ENCODE measurements at regions not wholly inside any gene's neighbourhood (a gene's known extent, or its start where the extent isn't known, plus 50 kb on each side); places are given as distances from the start of the nearest gene placed in this dataset.
A peak's percentile ranks its signal among the peaks of the same experiment; 100 is the strongest.
"Not testable (repeated sequence)": the region's sequence is repeated elsewhere in the genome, so short reads cannot be mapped to it uniquely, and the experiment has no call there.

GRCh38 chrX:914206-914605 is 283.6 kb downstream of the SHOX start:
- no peaks in the 10 kb centered on the region for H3K36me3 ChIP-seq
- H3K27ac ChIP-seq, result no peak overlapping the region
- no peaks in the 10 kb centered on the region for H3K27me3 ChIP-seq
- TF ChIP-seq CTCF (IDR thresholded peaks at IDR 0.05), result no peak
- no peak for ATAC-seq
- DNase-seq, result no peak
- no peak for FAIRE-seq
- intact Hi-C loops (cut with DNase I), result no loop called here
- no peaks in the 10 kb centered on the region for H3K9me3 ChIP-seq
- H3K4me1 ChIP-seq, result no peaks in the 10 kb centered on the region
- H3K4me3 ChIP-seq, result no peak overlapping the region

- no peaks in the 10 kb centered on the region for H3K4me1 ChIP-seq
- WGBS, 2 donors, result 53 to 57% methylated on average over 11 of the region's 11 CpGs
- ATAC-seq (no peak), DNase-seq (no peak), FAIRE-seq (no peak)
- TF ChIP-seq CTCF (IDR thresholded peaks at IDR 0.05), result no peak
- no peak overlapping the region for H3K4me3 ChIP-seq
- H3K36me3 ChIP-seq, result no peaks in the 10 kb centered on the region
- H3K27ac ChIP-seq, result no peak overlapping the region
- no peaks in the 10 kb centered on the region for H3K9me3 ChIP-seq
- H3K27me3 ChIP-seq, result no peaks in the 10 kb centered on the region
- intact Hi-C loops (cut with DNase I), result no loop called here
These were observed 282.1 kb downstream of the SHOX start for GRCh38 chrX:912677-913076.

- DNase-seq; H3K27me3 ChIP-seq; intact Hi-C loops (cut with DNase I); H3K4me1 ChIP-seq; H3K9me3 ChIP-seq; ATAC-seq; H3K4me3 ChIP-seq; H3K36me3 ChIP-seq; H3K27ac ChIP-seq: not testable (repeated sequence)
- WGBS, 2 donors, result 21 to 29% methylated on average over 2 of the region's 2 CpGs
- FAIRE-seq, result peak; percentile 87
These were observed 278.5 kb downstream of the SHOX start for GRCh38 chrX:909068-909467.

- no peak for ATAC-seq
- Histone ChIP-seq H3K4me3 (no peak overlapping the region), H3K4me1 (no peaks in the 10 kb centered on the region), H3K27ac (no peak overlapping the region), H3K9me3 (no peaks in the 10 kb centered on the region), H3K36me3 (no peaks in the 10 kb centered on the region), H3K27me3 (no peaks in the 10 kb centered on the region)
- FAIRE-seq, result no peak
- WGBS, 2 donors, result 70 to 77% methylated on average over 3 of the region's 3 CpGs
- no peak for TF ChIP-seq CTCF (IDR thresholded peaks at IDR 0.05)
- intact Hi-C loops (cut with DNase I), result no loop called here
- DNase-seq, result no peak
These were observed 276.0 kb downstream of the SHOX start for GRCh38 chrX:906586-906985.

GRCh38 chrX:905848-906566 is 275.4 kb downstream of the SHOX start:
- Histone ChIP-seq H3K27ac (no peak overlapping the region), H3K36me3 (no peaks in the 10 kb centered on the region), H3K4me3 (no peak overlapping the region), H3K4me1 (no peaks in the 10 kb centered on the region), H3K9me3 (no peaks in the 10 kb centered on the region), H3K27me3 (no peaks in the 10 kb centered on the region)
- ATAC-seq, result no peak
- WGBS, 2 donors, result 66 to 78% methylated on average over 19 of the region's 19 CpGs
- DNase-seq, result no peak
- no peak for FAIRE-seq
- intact Hi-C loops (cut with DNase I), result no loop called here
- no peak for TF ChIP-seq CTCF (IDR thresholded peaks at IDR 0.05)
